Loucy (cell line): ENCODE measurements at regions not wholly inside any gene's neighbourhood (a gene's known extent, or its start where the extent isn't known, plus 50 kb on each side); places are given as distances from the start of the nearest gene placed in this dataset.
"Not testable (repeated sequence)": the region's sequence is repeated elsewhere in the genome, so short reads cannot be mapped to it uniquely, and the experiment has no call there.

Experiments
- EZH2phosphoT487 ChIP-seq: fragments of 200-600 bp; IDR thresholded peaks from 2 replicates; pipeline ENCODE4 v1.6.1; 2018; ENCODE audit warnings: antibody characterized with exemption, mild to moderate bottlenecking, moderate library complexity, borderline replicate concordance
- TF ChIP-seq, protein P1 (sequence below): fragments of 200-600 bp; sonication (generic); conservative IDR thresholded peaks from 2 replicates; pipeline ENCODE4 v1.5.1; 2014; ENCODE audit warnings: mild to moderate bottlenecking, antibody characterized with exemption, low read length

DNA sequence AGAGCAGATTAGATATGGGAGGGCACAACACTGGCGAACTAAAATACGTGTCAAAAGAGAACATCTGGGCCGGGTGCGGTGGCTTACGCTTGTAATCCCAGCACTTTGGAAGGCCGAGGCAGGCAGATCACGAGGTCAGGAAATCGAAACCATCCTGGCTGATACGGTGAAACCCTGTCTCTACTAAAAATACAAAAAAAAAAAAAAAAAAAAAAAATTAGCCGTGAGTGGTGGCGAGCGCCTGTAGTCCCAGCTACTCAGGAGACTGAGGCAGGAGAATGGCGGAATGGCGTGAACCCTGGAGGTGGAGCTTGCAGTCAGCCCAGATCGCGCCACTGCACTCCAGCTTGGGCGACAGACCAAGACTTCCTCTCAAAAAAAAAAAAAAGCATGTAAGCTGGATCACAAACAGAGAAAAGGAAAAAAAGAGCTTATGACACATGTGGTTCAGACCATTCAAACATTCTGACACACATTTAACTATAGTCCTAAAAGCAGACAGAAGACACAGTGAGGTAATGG lies 1716.9 kb downstream of the SI start:
- TF ChIP-seq, protein P1, sequence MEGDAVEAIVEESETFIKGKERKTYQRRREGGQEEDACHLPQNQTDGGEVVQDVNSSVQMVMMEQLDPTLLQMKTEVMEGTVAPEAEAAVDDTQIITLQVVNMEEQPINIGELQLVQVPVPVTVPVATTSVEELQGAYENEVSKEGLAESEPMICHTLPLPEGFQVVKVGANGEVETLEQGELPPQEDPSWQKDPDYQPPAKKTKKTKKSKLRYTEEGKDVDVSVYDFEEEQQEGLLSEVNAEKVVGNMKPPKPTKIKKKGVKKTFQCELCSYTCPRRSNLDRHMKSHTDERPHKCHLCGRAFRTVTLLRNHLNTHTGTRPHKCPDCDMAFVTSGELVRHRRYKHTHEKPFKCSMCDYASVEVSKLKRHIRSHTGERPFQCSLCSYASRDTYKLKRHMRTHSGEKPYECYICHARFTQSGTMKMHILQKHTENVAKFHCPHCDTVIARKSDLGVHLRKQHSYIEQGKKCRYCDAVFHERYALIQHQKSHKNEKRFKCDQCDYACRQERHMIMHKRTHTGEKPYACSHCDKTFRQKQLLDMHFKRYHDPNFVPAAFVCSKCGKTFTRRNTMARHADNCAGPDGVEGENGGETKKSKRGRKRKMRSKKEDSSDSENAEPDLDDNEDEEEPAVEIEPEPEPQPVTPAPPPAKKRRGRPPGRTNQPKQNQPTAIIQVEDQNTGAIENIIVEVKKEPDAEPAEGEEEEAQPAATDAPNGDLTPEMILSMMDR, result not testable (repeated sequence)
- TF ChIP-seq EZH2phosphoT487, result not testable (repeated sequence)
